Activated CD8-positive, alpha-beta memory T cell treated with anti-CD3 and anti-CD28 coated beads for 24 hours (primary cell): ENCODE measurements at regions not wholly inside any gene's neighbourhood (a gene's known extent, or its start where the extent isn't known, plus 50 kb on each side); places are given as distances from the start of the nearest gene placed in this dataset.
"Not testable (repeated sequence)": the region's sequence is repeated elsewhere in the genome, so short reads cannot be mapped to it uniquely, and the experiment has no call there.

Experiments used
- DNase-seq: peaks from one replicate; pipeline ENCODE4 v3.0.0-alpha.2; 2020

- no peak for DNase-seq
These were observed 128.2 kb downstream of the PPIAL4G start for GRCh38 chr1:148354913-148355308.

DNA sequence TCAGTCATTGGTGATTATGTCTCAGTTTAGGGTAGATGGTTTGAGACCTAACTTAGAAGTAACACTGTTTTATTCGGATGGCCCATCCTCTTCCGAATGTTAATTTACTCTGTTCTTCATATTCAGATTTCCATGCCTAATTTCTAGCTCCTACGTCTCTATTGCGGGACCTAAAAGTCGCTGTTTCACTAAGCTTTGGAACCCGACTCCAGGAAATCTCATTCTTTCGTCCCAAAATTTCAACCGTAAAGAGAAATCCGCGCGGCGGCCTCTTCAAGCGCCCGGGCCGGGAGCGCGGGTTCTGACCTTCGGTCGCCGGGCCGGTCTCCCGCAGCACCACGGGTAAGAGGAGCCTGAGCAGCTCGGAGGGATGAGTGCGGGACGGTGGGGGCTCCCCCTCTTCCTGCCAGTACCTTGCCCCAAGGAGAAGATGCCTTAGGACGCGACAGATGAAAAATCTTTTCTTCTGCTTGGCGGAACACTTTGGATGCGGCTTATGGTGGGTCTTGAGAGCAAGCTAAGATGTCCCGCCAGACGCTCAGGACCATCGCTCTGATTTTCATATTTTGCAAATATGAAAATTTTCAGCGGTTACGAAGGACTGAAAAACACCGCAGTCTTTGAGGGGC is 128.7 kb downstream of the PPIAL4G start:
- no peak for DNase-seq

GRCh38 chr1:148353461-148354283 is 129.4 kb downstream of the PPIAL4G start:
- DNase-seq: no peak

DNA sequence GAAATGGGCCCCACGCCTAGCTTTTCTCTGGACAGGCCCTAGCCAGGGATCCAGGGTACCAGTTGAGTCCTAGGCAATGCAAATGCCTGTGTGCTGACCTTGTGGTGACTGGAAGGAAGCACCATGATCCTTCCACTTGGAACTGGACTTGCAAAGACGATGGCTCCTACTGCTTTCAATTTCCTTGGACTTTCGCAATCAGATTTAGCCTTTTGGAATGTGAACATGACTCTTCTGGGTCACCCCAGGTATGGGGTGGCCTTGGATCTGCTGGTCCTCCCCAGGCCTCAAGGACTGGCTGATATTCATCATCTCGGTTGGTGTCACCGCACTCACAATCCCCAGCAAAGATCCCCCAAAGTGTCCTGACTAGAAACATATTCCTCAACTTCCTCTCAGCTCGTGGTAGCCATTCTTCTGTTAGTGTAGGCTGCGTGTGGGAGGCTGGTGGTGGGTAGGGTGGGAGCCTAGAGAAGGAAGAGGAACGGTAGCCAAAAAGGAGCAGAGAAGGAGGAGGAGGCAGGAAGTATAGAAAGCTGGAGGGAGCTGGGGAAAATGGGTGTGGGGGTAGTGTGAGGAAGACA is 130.5 kb downstream of the PPIAL4G start:
- no peak for DNase-seq

- DNase-seq: no peak
These were observed 135.3 kb downstream of the PPIAL4G start for GRCh38 chr1:148347781-148348180.

- not testable (repeated sequence) for DNase-seq
These were observed 137.4 kb downstream of the PPIAL4G start for GRCh38 chr1:148345659-148346151.

DNA sequence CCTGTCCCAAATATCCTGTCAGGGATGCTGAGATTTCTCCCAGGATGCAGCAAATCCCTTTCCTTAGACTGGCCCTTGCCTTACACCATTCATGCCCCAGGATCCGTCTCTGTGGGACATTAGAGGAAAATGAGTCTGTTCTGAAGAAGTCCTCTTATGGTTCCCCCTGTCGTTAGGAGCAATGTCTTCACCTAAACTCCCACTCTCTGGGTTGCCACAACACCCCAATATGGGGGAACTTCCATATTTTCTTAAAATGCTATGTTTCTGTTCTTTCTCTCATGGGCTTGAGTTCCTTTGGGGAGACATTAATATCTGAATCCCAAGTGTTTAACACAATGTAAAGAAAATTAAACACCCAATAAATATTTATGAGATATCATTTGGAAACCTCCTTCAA is 138.5 kb downstream of the PPIAL4G start:
- not testable (repeated sequence) for DNase-seq

GRCh38 chr1:148341729-148342128 is 141.4 kb downstream of the PPIAL4G start:
- DNase-seq: not testable (repeated sequence)

DNA sequence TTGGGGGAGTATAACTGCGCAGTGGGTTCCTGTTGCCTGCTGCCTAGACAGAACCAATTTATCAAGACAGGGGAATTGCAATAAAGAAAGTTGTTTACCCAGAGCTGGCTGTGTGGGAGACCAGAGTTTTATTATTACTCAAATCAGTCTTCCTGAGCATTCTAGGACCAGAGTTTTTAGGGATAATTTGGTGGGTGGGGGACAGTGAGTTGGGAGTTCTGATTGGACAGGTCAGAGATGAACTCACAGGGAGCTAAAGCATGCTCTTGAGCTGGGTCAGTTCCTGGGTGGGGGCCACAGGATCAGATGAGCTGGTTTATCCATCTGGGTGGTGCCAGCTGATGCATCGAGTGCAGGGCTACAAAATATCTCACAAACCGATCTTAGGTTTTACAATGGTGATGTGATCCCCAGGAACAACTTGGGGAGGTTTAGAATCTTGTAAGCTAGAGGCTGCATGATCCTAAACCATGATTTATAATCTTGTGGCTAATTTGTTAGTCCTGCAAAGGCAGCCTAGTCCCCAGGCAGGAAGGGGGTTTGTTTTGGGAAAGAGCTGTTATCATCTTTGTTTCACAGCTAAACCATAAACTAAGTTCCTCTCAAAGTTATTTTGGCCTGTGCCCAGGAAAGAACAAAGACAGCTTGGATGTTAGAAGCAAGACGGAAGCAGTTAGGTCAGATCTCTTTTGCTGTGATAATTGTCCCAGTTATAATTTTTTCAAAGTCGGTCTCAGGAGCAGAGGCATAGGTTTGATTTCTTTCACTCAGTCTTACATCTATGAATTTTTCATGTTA is 146.8 kb downstream of the PPIAL4G start:
- DNase-seq: not testable (repeated sequence)

GRCh38 chr1:148334339-148335130 is 148.6 kb downstream of the PPIAL4G start:
- DNase-seq: peak; percentile 93

DNA sequence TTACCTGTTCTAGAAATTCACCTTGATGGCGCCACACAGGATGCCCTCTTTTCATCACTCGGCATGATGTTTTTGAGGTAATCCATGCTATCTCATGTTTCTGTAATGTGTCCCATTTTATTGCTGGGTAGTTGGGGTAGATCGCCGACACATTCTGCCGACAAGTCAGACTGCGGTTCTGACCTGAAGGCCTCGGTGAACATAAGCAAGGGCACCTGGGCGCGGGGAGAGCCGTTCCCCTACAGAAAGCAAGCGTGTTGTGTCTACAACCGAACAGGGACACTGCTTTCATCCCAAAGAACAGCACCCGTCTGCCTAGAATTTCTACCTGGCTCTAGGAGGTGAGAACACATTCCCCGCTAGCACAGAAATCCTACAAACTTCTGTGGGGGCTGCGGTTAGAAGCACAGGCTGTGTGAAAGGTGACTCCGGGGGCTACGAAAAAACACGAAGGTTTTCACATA is 149.2 kb downstream of the PPIAL4G start:
- peak; percentile 78 for DNase-seq

DNA sequence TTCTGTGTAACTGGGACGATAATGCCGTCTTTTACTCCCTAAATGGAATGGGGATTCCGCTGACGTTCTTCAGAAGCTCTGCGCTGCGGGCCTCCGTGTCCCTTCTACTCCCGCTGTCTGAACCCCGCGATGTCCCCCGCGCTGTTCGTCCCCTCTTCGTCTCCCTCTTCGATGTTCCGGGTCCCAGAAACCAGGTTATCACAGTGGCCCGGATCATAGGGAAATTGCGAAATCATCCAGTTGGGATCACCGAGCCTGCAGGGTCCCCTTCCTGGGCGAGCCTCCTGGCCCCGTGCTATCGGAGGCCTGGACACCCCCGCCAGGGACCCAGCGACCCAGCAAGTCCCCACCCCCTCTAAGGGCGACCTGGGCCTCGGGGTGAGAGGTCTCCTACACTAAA is 154.2 kb downstream of the PPIAL4G start:
- no peak for DNase-seq

DNA sequence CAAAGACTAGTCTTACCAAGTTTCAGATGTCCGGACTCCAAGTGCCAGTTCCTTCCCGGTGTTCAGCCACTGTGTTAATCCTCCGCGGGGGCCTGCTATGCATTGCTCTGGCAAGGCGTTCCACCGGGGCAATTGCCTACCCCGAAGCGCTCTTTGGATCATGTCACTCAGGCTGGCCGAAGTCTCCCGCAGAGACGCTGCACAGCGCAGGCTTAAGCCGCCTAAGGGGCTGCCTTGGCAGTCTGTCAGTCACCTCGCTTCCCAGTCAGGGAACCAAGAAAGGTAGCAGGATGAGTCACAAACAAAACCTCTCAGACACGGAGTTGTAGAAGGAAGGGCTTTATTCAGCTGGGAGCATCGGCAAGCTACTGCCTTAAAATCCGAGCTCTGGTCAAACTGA is 158.1 kb downstream of the PPIAL4G start:
- DNase-seq: not testable (repeated sequence)

GRCh38 chr1:148324465-148324864 is 158.6 kb downstream of the PPIAL4G start:
- DNase-seq: not testable (repeated sequence)

GRCh38 chr1:148320079-148320478 is 163.0 kb downstream of the PPIAL4G start:
- not testable (repeated sequence) for DNase-seq

- no peak for DNase-seq
These were observed 164.2 kb downstream of the PPIAL4G start for GRCh38 chr1:148318904-148319242.

- peak; percentile 78 for DNase-seq
These were observed 164.8 kb downstream of the PPIAL4G start for GRCh38 chr1:148318123-148318903.

- no peak for DNase-seq
These were observed 165.4 kb upstream of the NBPF11 start for GRCh38 chr1:148317288-148317985.

- DNase-seq: no peak
These were observed 163.2 kb upstream of the NBPF11 start for GRCh38 chr1:148315071-148315811.

DNA sequence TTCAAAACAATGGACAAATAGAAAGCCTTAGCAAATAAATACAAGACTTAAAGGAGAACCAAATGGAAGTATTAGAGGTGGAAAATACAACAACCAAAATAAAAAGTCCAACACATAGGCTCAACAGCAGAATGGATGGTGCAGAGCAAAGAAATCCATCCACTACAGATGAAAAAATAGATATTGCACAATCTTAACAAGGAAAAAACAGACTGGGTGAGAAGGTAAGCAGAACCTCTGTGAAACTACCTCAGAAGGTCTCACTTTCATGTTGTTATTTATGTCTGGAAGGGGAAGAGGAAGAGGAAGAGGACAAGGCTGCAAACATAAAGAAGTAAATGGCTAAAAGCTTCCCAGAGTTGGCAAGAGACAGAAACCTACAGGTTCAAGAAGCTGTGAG is 158.7 kb upstream of the NBPF11 start:
- DNase-seq: no peak
